NCI-H345 treated with DMSO at 0.1 percent for 48 hours (cell line): ENCODE measurements at regions not wholly inside any gene's neighbourhood (a gene's known extent, or its start where the extent isn't known, plus 50 kb on each side); places are given as distances from the start of the nearest gene placed in this dataset.
"Not testable (repeated sequence)": the region's sequence is repeated elsewhere in the genome, so short reads cannot be mapped to it uniquely, and the experiment has no call there.

Experiments used
- DNase-seq: peaks from one replicate; lab custom pipeline; 2025; ENCODE audit not compliant: unreplicated experiment; lab: John Stamatoyannopoulos, UW

GRCh38 chr18:5721924-5722323, 173.4 kb downstream of the TMEM200C start:
- no peak for DNase-seq

- no peak for DNase-seq
These were observed 175.2 kb downstream of the TMEM200C start for GRCh38 chr18:5720132-5720531.

GRCh38 chr18:5717256-5717655, 173.5 kb upstream of the EPB41L3 start:
- no peak for DNase-seq

GRCh38 chr18:5710676-5711075, 166.9 kb upstream of the EPB41L3 start:
- no peak for DNase-seq

- DNase-seq: no peak
These were observed 166.4 kb upstream of the EPB41L3 start for GRCh38 chr18:5710235-5710634.

- DNase-seq: no peak
These were observed 165.8 kb upstream of the EPB41L3 start for GRCh38 chr18:5709476-5710095.

GRCh38 chr18:5707586-5707985, 163.8 kb upstream of the EPB41L3 start:
- DNase-seq: no peak

GRCh38 chr18:5705393-5705792, 161.6 kb upstream of the EPB41L3 start:
- DNase-seq: no peak

GRCh38 chr18:5704847-5705246, 161.1 kb upstream of the EPB41L3 start:
- DNase-seq: no peak

- DNase-seq: not testable (repeated sequence)
These were observed 158.2 kb upstream of the EPB41L3 start for GRCh38 chr18:5702016-5702415.

- DNase-seq: no peak
These were observed 150.0 kb upstream of the EPB41L3 start for GRCh38 chr18:5693699-5694294.

GRCh38 chr18:5678779-5679406, 135.1 kb upstream of the EPB41L3 start:
- DNase-seq: no peak

GRCh38 chr18:5678278-5678677, 134.5 kb upstream of the EPB41L3 start:
- DNase-seq: no peak

- DNase-seq: no peak
These were observed 129.8 kb upstream of the EPB41L3 start for GRCh38 chr18:5673616-5674015.

GRCh38 chr18:5669585-5669984, 125.8 kb upstream of the EPB41L3 start:
- DNase-seq: no peak

- DNase-seq: no peak
These were observed 124.4 kb upstream of the EPB41L3 start for GRCh38 chr18:5668087-5668715.

- DNase-seq: no peak
These were observed 123.6 kb upstream of the EPB41L3 start for GRCh38 chr18:5667356-5667755.

GRCh38 chr18:5662586-5663090, 118.8 kb upstream of the EPB41L3 start:
- DNase-seq: no peak

GRCh38 chr18:5661179-5661578, 117.4 kb upstream of the EPB41L3 start:
- DNase-seq: no peak

GRCh38 chr18:5653802-5654201, 110.0 kb upstream of the EPB41L3 start:
- DNase-seq: no peak

- DNase-seq: no peak
These were observed 107.9 kb upstream of the EPB41L3 start for GRCh38 chr18:5651736-5652135.

- no peak for DNase-seq
These were observed 105.6 kb upstream of the EPB41L3 start for GRCh38 chr18:5649439-5649838.
